K562 (cell line): ENCODE measurements at regions not wholly inside any gene's neighbourhood (a gene's known extent, or its start where the extent isn't known, plus 50 kb on each side); places are given as distances from the start of the nearest gene placed in this dataset.

ENCODE experiments used
- CBX8 ChIP-seq: fragments of 200-600 bp; sonication (generic); IDR thresholded peaks from 2 replicates; pipeline ENCODE4 v1.6.1; 2012; ENCODE audit warnings: borderline replicate concordance, mixed run types, low read depth, mild to moderate bottlenecking, moderate library complexity, mixed read lengths, low read length, control low read depth, inconsistent platforms; ENCODE audit not compliant: poor library complexity, severe bottlenecking; ENCODE audit errors: extremely low read depth
- CCAR2 ChIP-seq: fragments of 200-400 bp; formaldehyde crosslinking; IDR thresholded peaks from 2 replicates; pipeline ENCODE4 v1.6.1; 2017; ENCODE audit warnings: mild to moderate bottlenecking, low read depth, low read length
- CREM ChIP-seq: IDR thresholded peaks from 2 replicates; pipeline ENCODE4 v1.6.1; 2014; ENCODE audit warnings: antibody characterized with exemption, low read depth
- EP300 ChIP-seq: IDR thresholded peaks from 2 replicates; pipeline ENCODE4 v1.6.1; 2012; ENCODE audit warnings: low read length, improper control_type of control experiment
- ETV6 ChIP-seq, 3 experiments: fragments of 150-350 bp in 1 of 3; sonication (generic) in 1 of 3; formaldehyde crosslinking in 1 of 3; IDR thresholded peaks; 2 replicates each; pipeline versions ENCODE4 v1.6.1 to v1.8.0; 2014 to 2022; ENCODE audit warnings: borderline replicate concordance in 2 of 3, low read depth in 2 of 3, antibody characterized with exemption in 1 of 3, low read length in 1 of 3, mild to moderate bottlenecking in 1 of 3, missing genetic modification reagents in 1 of 3
- KDM4B ChIP-seq, 2 experiments: fragments of 450-650 bp in 1 of 2; sonication (generic) in 1 of 2; IDR thresholded peaks; 2 replicates each; pipeline ENCODE4 v1.6.1; 2016 to 2017; ENCODE audit warnings: borderline replicate concordance in 2 of 2, antibody characterized with exemption in 1 of 2, low read depth in 1 of 2, mild to moderate bottlenecking in 1 of 2
- MAFG ChIP-seq: fragments of 450-650 bp; conservative IDR thresholded peaks from 2 replicates; pipeline ENCODE4 v1.6.1; 2016; ENCODE audit warnings: missing genetic modification characterization, missing compliant biosample characterization
- TAF1 ChIP-seq: IDR thresholded peaks from 2 replicates; pipeline ENCODE4 v1.6.1; 2011; ENCODE audit warnings: mild to moderate bottlenecking, low read length, moderate library complexity; ENCODE audit not compliant: insufficient read depth, control insufficient read depth, severe bottlenecking; ENCODE audit errors: extremely low read depth
- ZNF431 ChIP-seq: sonication (generic); formaldehyde crosslinking; IDR thresholded peaks from 2 replicates; pipeline ENCODE4 v1.8.0; 2022; ENCODE audit warnings: mild to moderate bottlenecking, missing genetic modification reagents
- TF ChIP-seq, protein P1 (sequence below), 2 experiments: IDR thresholded peaks; 2 replicates each; pipeline ENCODE4 v1.6.1; 2012; ENCODE audit warnings: improper control_type of control experiment in 2 of 2, low read depth in 2 of 2, low read length in 2 of 2, borderline replicate concordance in 1 of 2

DNA sequence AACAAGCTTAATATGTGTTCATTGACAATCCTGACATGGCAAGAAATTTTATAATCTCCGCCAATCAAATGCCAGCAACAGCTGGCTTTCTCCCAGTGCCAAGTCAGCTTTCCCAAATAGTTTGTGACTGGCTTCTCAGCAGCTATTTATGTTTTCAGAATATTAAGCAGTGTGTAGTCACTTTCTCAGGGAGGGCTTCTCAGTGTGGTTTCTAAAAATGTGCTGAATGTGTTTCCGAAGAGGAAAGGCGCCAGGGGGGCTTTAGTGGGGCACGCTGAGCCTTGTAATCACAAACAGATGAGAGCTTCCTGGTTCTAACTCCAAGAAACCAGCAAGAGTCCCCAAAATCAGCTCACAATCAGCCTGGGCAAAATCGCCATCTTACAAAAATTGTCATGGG is 258.7 kb upstream of the CPEB2 start:
- TF ChIP-seq CCAR2 = no peak
- TF ChIP-seq TAF1 = no peak
- TF ChIP-seq ETV6 (IDR thresholded peaks at IDR 0.05; ENCODE audit: borderline replicate concordance in 1 of 2, low read depth in 2 of 2, low read length in 1 of 2) = no peak
- no peak for TF ChIP-seq ETV6 (CRISPR knock-in tag; IDR thresholded peaks at IDR 0.05; ENCODE audit: borderline replicate concordance)
- TF ChIP-seq CREM = no peak
- TF ChIP-seq MAFG (tag) = no peak
- TF ChIP-seq EP300 = no peak
- TF ChIP-seq CBX8 = no peak
- TF ChIP-seq, protein P1, sequence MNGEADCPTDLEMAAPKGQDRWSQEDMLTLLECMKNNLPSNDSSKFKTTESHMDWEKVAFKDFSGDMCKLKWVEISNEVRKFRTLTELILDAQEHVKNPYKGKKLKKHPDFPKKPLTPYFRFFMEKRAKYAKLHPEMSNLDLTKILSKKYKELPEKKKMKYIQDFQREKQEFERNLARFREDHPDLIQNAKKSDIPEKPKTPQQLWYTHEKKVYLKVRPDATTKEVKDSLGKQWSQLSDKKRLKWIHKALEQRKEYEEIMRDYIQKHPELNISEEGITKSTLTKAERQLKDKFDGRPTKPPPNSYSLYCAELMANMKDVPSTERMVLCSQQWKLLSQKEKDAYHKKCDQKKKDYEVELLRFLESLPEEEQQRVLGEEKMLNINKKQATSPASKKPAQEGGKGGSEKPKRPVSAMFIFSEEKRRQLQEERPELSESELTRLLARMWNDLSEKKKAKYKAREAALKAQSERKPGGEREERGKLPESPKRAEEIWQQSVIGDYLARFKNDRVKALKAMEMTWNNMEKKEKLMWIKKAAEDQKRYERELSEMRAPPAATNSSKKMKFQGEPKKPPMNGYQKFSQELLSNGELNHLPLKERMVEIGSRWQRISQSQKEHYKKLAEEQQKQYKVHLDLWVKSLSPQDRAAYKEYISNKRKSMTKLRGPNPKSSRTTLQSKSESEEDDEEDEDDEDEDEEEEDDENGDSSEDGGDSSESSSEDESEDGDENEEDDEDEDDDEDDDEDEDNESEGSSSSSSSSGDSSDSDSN (IDR thresholded peaks at IDR 0.05; ENCODE audit: borderline replicate concordance in 1 of 2, low read depth in 2 of 2, low read length in 2 of 2) = no peak
- no peak for TF ChIP-seq ZNF431 (CRISPR knock-in tag)
- TF ChIP-seq KDM4B (IDR thresholded peaks at IDR 0.05; ENCODE audit: borderline replicate concordance in 2 of 2, low read depth in 1 of 2) = no peak
